ENCODE measurements at regions not wholly inside any gene's neighbourhood (a gene's known extent, or its start where the extent isn't known, plus 50 kb on each side); places are given as distances from the start of the nearest gene placed in this dataset.
"Not testable (repeated sequence)": the region's sequence is repeated elsewhere in the genome, so short reads cannot be mapped to it uniquely, and the experiment has no call there.

DNA sequence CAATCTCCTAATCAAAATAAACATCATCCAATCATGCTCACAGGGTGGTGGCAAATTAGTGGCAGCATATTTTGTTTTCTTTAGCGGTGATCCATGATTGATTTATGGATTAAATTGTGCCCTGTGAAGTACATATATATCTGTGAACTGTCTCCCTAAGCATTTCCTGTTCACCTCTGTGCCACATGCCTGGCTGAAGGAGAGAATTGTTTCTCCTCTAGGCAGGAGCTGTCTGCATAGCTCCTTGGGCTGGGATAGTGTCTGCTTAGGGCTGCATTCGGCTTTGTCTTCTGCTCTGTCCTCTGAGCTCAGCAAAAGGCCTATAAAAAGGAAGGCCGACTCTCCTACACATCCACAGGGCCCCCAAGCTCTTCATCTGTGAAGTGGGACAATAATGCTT, 246.4 kb downstream of the BCL2L11 start:
- not testable (repeated sequence) for TF ChIP-seq POLR2A, POLR2AphosphoS5 (IDR thresholded peaks at IDR 0.05)
